ENCODE measurements at regions not wholly inside any gene's neighbourhood (a gene's known extent, or its start where the extent isn't known, plus 50 kb on each side); places are given as distances from the start of the nearest gene placed in this dataset.

GRCh38 chr16:85989863-85990643, 91.1 kb downstream of the IRF8 start:
- DNase-seq, result no peak

DNA sequence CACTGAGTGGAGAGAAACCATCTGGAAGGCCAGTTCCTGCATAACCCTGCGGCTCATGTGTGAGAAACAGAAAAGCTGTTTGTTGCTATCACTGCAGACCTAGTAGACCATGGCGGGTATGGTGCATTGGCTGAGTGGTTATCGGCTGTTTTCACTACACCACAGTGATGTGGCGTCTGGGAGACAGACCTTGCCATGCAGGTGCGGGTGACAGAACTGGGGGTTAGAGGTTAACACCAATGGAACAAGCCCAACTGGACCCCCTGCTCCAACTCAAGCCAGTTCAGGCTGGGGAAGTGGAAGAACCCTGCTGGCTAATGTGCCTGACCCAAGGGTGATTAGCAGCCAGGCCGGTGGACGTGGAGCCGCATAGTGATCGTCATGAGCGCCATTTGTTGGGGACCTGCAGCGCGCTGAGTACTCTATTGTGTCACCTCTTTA, 91.9 kb downstream of the IRF8 start:
- DNase-seq, result no peak

- no peak for DNase-seq
Observed at GRCh38 chr16:85991425-85991824, 92.5 kb downstream of the IRF8 start.

- DNase-seq, result no peak
Observed at GRCh38 chr16:85991856-85992255, 92.9 kb downstream of the IRF8 start.

DNA sequence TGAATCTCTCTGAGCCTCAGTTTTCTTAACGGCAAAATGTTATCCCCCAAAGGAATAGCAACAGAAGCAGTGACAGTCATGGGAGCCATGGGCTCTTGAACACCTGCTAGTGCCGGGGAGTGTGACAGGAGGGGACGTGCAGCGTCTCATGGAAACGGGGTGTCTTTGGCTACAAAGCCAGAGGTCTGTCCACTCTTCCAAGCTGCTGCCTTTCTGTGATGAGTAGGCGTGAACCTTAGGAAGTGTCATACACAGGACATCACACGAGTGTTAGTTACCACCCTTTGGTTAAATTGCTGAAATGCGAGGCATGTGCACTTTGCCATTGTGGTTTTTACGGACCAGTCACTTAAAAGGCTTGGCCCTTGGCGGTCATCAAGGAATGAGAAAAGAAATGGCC, 93.4 kb downstream of the IRF8 start:
- DNase-seq, result no peak

GRCh38 chr16:85992779-85993178, 93.8 kb downstream of the IRF8 start:
- DNase-seq, result no peak

DNA sequence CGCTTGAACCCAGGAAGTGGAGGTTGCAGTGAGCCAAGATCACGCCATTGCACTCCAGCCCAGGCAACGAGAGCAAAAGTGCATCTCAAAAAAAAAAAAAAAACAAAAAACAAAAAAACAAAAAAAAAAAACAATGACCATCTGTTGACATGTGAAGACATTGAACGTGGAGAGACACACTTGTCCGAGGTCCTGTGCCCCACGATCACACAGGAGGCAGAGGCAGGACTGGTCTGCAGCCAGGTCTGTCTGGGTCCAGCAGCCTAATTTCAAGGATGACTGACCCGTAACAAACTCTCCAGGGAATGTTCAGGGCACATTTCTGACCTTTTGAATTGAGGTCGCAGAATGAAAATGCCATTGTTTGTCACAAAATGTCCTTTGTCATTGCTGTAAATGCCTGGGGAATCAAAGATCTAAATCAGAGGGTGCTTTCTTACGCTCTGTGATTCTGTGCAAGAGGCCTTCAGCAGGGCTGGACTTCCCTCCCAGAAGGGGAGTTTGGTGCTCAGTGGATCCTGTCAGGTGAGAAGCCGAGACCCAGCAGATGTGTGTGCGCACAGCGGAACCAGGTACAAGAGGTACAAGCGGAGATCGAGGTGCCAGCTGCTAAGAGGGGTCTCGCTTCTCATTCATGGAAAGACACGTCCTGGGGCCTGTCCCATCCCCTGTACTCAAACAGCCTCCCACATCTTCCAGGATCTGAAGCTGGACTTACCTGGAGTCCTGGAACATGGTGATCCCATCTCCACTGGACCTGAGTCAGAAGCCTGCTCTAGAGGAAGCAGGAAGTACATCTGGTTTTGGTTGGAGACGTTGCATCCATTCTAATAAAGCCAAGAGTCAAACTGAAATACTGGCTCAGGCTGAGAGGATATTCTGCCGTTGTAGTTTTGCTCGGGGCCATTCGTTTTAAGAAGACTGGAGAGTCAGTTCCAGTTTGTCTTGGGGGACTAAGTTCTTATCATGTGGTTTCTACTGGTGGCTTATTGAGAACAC, 95.8 kb downstream of the IRF8 start:
- peak in 1 of 51 donors; percentile 9 for DNase-seq

- DNase-seq, result no peak
Observed at GRCh38 chr16:85995541-85996423, 96.8 kb downstream of the IRF8 start.

GRCh38 chr16:85996843-85997242, 97.9 kb downstream of the IRF8 start:
- DNase-seq, result no peak

DNA sequence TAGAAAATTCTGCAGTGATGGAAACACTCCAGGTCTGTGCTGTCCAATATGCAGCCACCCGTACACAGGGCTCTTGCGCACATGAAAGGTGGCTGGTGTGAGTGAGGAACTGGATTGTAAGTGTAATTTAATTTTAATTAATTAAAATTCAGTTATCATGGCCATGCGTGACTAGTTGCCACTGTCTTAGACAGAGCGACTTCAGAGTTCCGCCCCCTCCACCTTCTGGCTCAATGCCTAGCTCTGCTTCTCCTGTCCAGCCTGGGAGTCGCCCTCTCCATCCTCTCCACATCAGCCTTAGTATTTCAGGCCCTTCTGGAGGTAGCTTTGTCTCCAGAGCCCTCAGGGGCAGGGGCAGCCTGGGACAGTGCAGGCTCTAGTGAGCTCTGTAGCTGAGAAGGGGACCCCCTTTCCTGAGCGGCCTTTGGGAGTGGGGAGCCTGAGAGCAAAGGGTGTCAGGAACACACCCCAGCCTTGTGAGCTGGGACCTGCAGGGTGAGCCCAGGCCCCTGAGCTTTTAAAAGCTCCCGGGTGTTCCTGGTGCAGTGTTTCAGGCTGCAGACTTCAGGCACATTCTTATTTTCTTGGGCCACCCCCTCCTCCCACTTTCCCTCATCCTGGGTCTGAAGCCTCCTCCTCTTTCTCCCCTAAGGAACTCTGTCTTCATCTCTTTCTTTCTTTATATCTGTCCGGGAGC, 99.4 kb downstream of the IRF8 start:
- no peak for DNase-seq

GRCh38 chr16:85998868-85999729, 100.1 kb downstream of the IRF8 start:
- DNase-seq, result no peak

GRCh38 chr16:85999778-86000177, 100.8 kb downstream of the IRF8 start:
- DNase-seq, result no peak

DNA sequence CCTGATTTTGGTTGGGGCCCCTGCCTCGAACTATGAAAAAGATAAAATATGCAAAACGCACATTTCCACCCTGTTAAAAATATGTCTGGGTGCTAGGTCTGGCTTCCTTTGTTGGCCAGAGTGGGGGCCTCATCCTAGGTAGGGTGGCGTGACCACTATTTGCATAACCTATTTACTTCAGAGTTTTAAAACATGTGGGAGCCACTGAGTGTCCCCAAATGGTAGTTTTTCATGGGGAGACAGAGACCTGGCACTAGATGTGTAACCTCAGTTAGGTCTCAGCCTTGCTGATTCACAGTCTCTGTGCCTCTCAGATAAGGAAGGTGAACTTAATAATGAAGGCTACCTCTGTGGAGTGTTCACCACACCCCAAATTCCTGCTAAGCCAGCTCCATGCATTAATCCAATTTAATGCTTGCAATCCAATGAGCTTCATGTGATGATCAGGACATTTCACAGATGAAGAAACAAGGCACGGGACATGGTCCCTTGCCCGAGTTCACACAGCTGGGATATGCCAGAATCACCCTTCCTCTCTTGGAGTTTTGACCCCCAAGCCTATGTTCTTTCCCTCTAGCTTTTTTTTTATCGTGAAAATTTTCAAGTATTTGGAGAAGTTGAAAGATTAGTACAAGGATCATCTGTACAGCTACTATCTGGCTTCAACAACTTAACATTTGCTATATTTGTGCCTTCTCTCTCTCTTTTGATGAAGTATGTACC, 103.4 kb downstream of the IRF8 start:
- DNase-seq, result no peak

- DNase-seq, result no peak
Observed at GRCh38 chr16:86007524-86007923, 108.6 kb downstream of the IRF8 start.

GRCh38 chr16:86010680-86011141, 111.7 kb downstream of the IRF8 start:
- no peak for DNase-seq

GRCh38 chr16:86011532-86011931, 112.6 kb downstream of the IRF8 start:
- DNase-seq, result no peak

GRCh38 chr16:86012221-86012620, 113.3 kb downstream of the IRF8 start:
- no peak for DNase-seq

GRCh38 chr16:86013867-86014266, 114.9 kb downstream of the IRF8 start:
- no peak for DNase-seq

DNA sequence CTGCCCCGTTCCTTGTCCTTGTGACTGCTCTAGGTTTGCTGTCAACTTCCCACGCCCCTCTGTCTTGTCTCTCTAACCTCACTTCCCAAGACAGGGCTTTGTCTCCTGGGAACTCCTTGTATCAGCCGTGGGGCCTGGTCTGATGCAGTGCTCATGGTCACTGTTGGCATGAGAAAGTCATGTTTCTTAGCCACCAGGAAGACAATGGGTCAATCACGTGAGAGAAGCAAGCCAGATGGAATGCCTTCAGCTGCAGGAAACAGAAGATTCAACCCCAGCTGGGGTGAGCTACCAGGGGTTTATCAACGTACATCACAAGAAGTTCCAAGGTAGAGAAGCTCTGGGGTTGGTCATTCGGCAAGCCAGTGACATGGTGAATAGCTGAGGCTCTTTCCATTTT, 116.6 kb downstream of the IRF8 start:
- DNase-seq, result no peak

Data from hypothalamus (tissue), 51 donors.